ENCODE measurements at regions not wholly inside any gene's neighbourhood (a gene's known extent, or its start where the extent isn't known, plus 50 kb on each side); places are given as distances from the start of the nearest gene placed in this dataset.
"Not testable (repeated sequence)": the region's sequence is repeated elsewhere in the genome, so short reads cannot be mapped to it uniquely, and the experiment has no call there.

GRCh38 chr6:67687396-67687795 is 947.7 kb upstream of the ADGRB3 start:
- intact Hi-C loops (cut with DNase I), result no loop called here
- no peak for DNase-seq
- ATAC-seq, result no peak
- no peaks in the 10 kb centered on the region for H3K27me3 ChIP-seq (ENCODE audit: insufficient read depth in 3 of 3, low read length in 2 of 3)
- H3K4me3 ChIP-seq, result no peak overlapping the region
- H3K4me1 ChIP-seq, result no peaks in the 10 kb centered on the region
- no peaks in the 10 kb centered on the region for H3K36me3 ChIP-seq (ENCODE audit: insufficient read depth in 1 of 2, low read depth in 1 of 2)
- TF ChIP-seq CTCF (IDR thresholded peaks at IDR 0.05), result no peak
- no peak overlapping the region for H3K27ac ChIP-seq
- no peaks in the 10 kb centered on the region for H3K9me3 ChIP-seq
- WGBS, 3 donors, result 71 to 86% (median 75%) methylated on average over 7 of the region's 7 CpGs

GRCh38 chr6:67686225-67686624 is 948.9 kb upstream of the ADGRB3 start:
- H3K4me3 ChIP-seq; DNase-seq; H3K4me1 ChIP-seq; H3K9me3 ChIP-seq; intact Hi-C loops (cut with DNase I); ATAC-seq; H3K27me3 ChIP-seq (ENCODE audit: insufficient read depth in 3 of 3, low read length in 2 of 3); H3K36me3 ChIP-seq (ENCODE audit: insufficient read depth in 1 of 2, low read depth in 1 of 2); H3K27ac ChIP-seq: not testable (repeated sequence)
- WGBS, 3 donors, result 69 to 100% (median 89%) methylated on average over 1 of the region's 1 CpG

- no peak overlapping the region for H3K4me3 ChIP-seq
- H3K9me3 ChIP-seq, result no peaks in the 10 kb centered on the region
- H3K27ac ChIP-seq, result no peak overlapping the region
- 64 to 71% (median 69%) methylated on average over 1 of the region's 1 CpG for WGBS, 3 donors
- H3K27me3 ChIP-seq (ENCODE audit: insufficient read depth in 3 of 3, low read length in 2 of 3), result no peaks in the 10 kb centered on the region
- DNase-seq (no peak), ATAC-seq (no peak)
- no peaks in the 10 kb centered on the region for H3K4me1 ChIP-seq
- intact Hi-C loops (cut with DNase I), result no loop called here
- no peak for TF ChIP-seq CTCF (IDR thresholded peaks at IDR 0.05)
- no peaks in the 10 kb centered on the region for H3K36me3 ChIP-seq (ENCODE audit: insufficient read depth in 1 of 2, low read depth in 1 of 2)
Measured at GRCh38 chr6:67683960-67684359, 951.1 kb upstream of the ADGRB3 start.

GRCh38 chr6:67680297-67680932 is 954.7 kb upstream of the ADGRB3 start:
- H3K4me3 ChIP-seq, result no peak overlapping the region
- intact Hi-C loops (cut with DNase I), result no loop called here
- no peak for TF ChIP-seq CTCF (IDR thresholded peaks at IDR 0.05)
- 68 to 70% (median 68%) methylated on average over 2 of the region's 2 CpGs for WGBS, 3 donors
- H3K4me1 ChIP-seq, result no peaks in the 10 kb centered on the region
- H3K9me3 ChIP-seq, result no peaks in the 10 kb centered on the region
- no peak overlapping the region for H3K27ac ChIP-seq
- no peaks in the 10 kb centered on the region for H3K27me3 ChIP-seq (ENCODE audit: insufficient read depth in 3 of 3, low read length in 2 of 3)
- no peak for DNase-seq
- no peak for ATAC-seq
- no peaks in the 10 kb centered on the region for H3K36me3 ChIP-seq (ENCODE audit: insufficient read depth in 1 of 2, low read depth in 1 of 2)

- intact Hi-C loops (cut with DNase I), result no loop called here
- Histone ChIP-seq H3K4me3 (no peak overlapping the region), H3K36me3 (ENCODE audit: insufficient read depth in 1 of 2, low read depth in 1 of 2) (no peaks in the 10 kb centered on the region), H3K9me3 (no peaks in the 10 kb centered on the region), H3K4me1 (no peaks in the 10 kb centered on the region), H3K27me3 (ENCODE audit: insufficient read depth in 3 of 3, low read length in 2 of 3) (no peaks in the 10 kb centered on the region), H3K27ac (no peak overlapping the region)
- TF ChIP-seq CTCF (IDR thresholded peaks at IDR 0.05), result no peak
- ATAC-seq (no peak), DNase-seq (no peak)
- WGBS, 3 donors, result 67 to 69% (median 69%) methylated on average over 3 of the region's 3 CpGs
Measured at GRCh38 chr6:67679566-67680296, 955.4 kb upstream of the ADGRB3 start.
